ENCODE measurements at regions not wholly inside any gene's neighbourhood (a gene's known extent, or its start where the extent isn't known, plus 50 kb on each side); places are given as distances from the start of the nearest gene placed in this dataset.
"Not testable (repeated sequence)": the region's sequence is repeated elsewhere in the genome, so short reads cannot be mapped to it uniquely, and the experiment has no call there.

GRCh38 chr2:16222326-16222725 lies 282.0 kb downstream of the MYCN start:
- no peak overlapping the region for H3K27ac ChIP-seq (ENCODE audit: low read depth, low read length)
- 94 to 100% (median 98%) methylated on average over 2 of the region's 2 CpGs for WGBS, 3 donors

- H3K27ac ChIP-seq (ENCODE audit: low read depth, low read length) = no peak overlapping the region
- 79 to 82% (median 82%) methylated on average over 7 of the region's 7 CpGs for WGBS, 3 donors
Observed at GRCh38 chr2:16221461-16222010, 281.2 kb downstream of the MYCN start.

GRCh38 chr2:16219292-16219975 lies 279.1 kb downstream of the MYCN start:
- 91 to 94% (median 91%) methylated on average over 9 of the region's 9 CpGs for WGBS, 3 donors
- H3K27ac ChIP-seq (ENCODE audit: low read depth, low read length) = no peak overlapping the region

GRCh38 chr2:16218625-16219024 lies 278.3 kb downstream of the MYCN start:
- H3K27ac ChIP-seq (ENCODE audit: low read depth, low read length) = no peak overlapping the region
- 16 to 32% (median 29%) methylated on average over 3 of the region's 3 CpGs for WGBS, 3 donors

- WGBS, 3 donors = 77 to 85% (median 82%) methylated on average over 5 of the region's 5 CpGs
- no peak overlapping the region for H3K27ac ChIP-seq (ENCODE audit: low read depth, low read length)
Observed at GRCh38 chr2:16218161-16218560, 277.8 kb downstream of the MYCN start.

GRCh38 chr2:16217741-16218140 lies 277.4 kb downstream of the MYCN start:
- WGBS, 3 donors = 93 to 96% (median 93%) methylated on average over 8 of the region's 8 CpGs
- H3K27ac ChIP-seq (ENCODE audit: low read depth, low read length) = not testable (repeated sequence)

- no peak overlapping the region for H3K27ac ChIP-seq (ENCODE audit: low read depth, low read length)
- 80 to 82% (median 81%) methylated on average over 4 of the region's 4 CpGs for WGBS, 3 donors
Observed at GRCh38 chr2:16217291-16217690, 276.9 kb downstream of the MYCN start.

- WGBS, 3 donors = 66 to 79% (median 76%) methylated on average over 11 of the region's 11 CpGs
- no peak overlapping the region for H3K27ac ChIP-seq (ENCODE audit: low read depth, low read length)
Observed at GRCh38 chr2:16216558-16216945, 276.2 kb downstream of the MYCN start.

GRCh38 chr2:16215902-16216557 lies 275.7 kb downstream of the MYCN start:
- H3K27ac ChIP-seq (ENCODE audit: low read depth, low read length) = no peak overlapping the region
- 76 to 91% (median 83%) methylated on average over 16 of the region's 16 CpGs for WGBS, 3 donors

GRCh38 chr2:16214861-16215260 lies 274.5 kb downstream of the MYCN start:
- 95 to 96% (median 96%) methylated on average over 5 of the region's 5 CpGs for WGBS, 3 donors
- H3K27ac ChIP-seq (ENCODE audit: low read depth, low read length) = no peak overlapping the region

- no peak overlapping the region for H3K27ac ChIP-seq (ENCODE audit: low read depth, low read length)
- WGBS, 3 donors = 84 to 92% (median 90%) methylated on average over 1 of the region's 1 CpG
Observed at GRCh38 chr2:16214391-16214790, 274.0 kb downstream of the MYCN start.

GRCh38 chr2:16212321-16212720 lies 272.0 kb downstream of the MYCN start:
- 84 to 87% (median 85%) methylated on average over 6 of the region's 6 CpGs for WGBS, 3 donors
- no peak overlapping the region for H3K27ac ChIP-seq (ENCODE audit: low read depth, low read length)

GRCh38 chr2:16211341-16211740 lies 271.0 kb downstream of the MYCN start:
- WGBS, 3 donors = 72 to 88% (median 75%) methylated on average over 4 of the region's 4 CpGs
- no peak overlapping the region for H3K27ac ChIP-seq (ENCODE audit: low read depth, low read length)

GRCh38 chr2:16210841-16211240 lies 270.5 kb downstream of the MYCN start:
- no peak overlapping the region for H3K27ac ChIP-seq (ENCODE audit: low read depth, low read length)
- 76 to 83% (median 81%) methylated on average over 2 of the region's 2 CpGs for WGBS, 3 donors

GRCh38 chr2:16209799-16210198 lies 269.4 kb downstream of the MYCN start:
- WGBS, 3 donors = 30 to 35% (median 33%) methylated on average over 1 of the region's 1 CpG
- no peak overlapping the region for H3K27ac ChIP-seq (ENCODE audit: low read depth, low read length)

GRCh38 chr2:16208921-16209320 lies 268.6 kb downstream of the MYCN start:
- H3K27ac ChIP-seq (ENCODE audit: low read depth, low read length) = no peak overlapping the region
- WGBS, 3 donors = 77 to 89% (median 79%) methylated on average over 1 of the region's 1 CpG

- 77 to 83% (median 80%) methylated on average over 6 of the region's 6 CpGs for WGBS, 3 donors
- H3K27ac ChIP-seq (ENCODE audit: low read depth, low read length) = no peak overlapping the region
Observed at GRCh38 chr2:16208241-16208797, 268.0 kb downstream of the MYCN start.

GRCh38 chr2:16207611-16208010 lies 267.3 kb downstream of the MYCN start:
- no peak overlapping the region for H3K27ac ChIP-seq (ENCODE audit: low read depth, low read length)
- WGBS, 3 donors = 73 to 80% (median 73%) methylated on average over 2 of the region's 2 CpGs

- 84 to 89% (median 87%) methylated on average over 3 of the region's 3 CpGs for WGBS, 3 donors
- no peak overlapping the region for H3K27ac ChIP-seq (ENCODE audit: low read depth, low read length)
Observed at GRCh38 chr2:16207151-16207550, 266.8 kb downstream of the MYCN start.
